HL-60 (cell line): ENCODE measurements at regions not wholly inside any gene's neighbourhood (a gene's known extent, or its start where the extent isn't known, plus 50 kb on each side); places are given as distances from the start of the nearest gene placed in this dataset.

Experiments used
- DNase-seq, 2 experiments: peaks; one replicate each; pipeline ENCODE4 v3.0.0-alpha.2; 2010 to 2020; ENCODE audit warnings: low read depth in 1 of 2, low spot score in 1 of 2
- H3K27ac ChIP-seq: fragments of 250-450 bp; sonication (Bioruptor Pico); replicated peaks from 2 replicates; pipeline ENCODE4 v1.5.1; 2020; ENCODE audit warnings: mild to moderate bottlenecking, moderate library complexity
- H3K27me3 ChIP-seq: fragments of 250-450 bp; sonication (Bioruptor Pico); 2 replicates; pipeline ENCODE4 v1.5.1; 2021; ENCODE audit warnings: mild to moderate bottlenecking, moderate library complexity; ENCODE audit not compliant: insufficient read depth, poor library complexity, severe bottlenecking
- H3K4me3 ChIP-seq: replicated peaks from 2 replicates; pipeline ENCODE4 v1.5.1; 2011; ENCODE audit warnings: mild to moderate bottlenecking, control low read depth, low read length; ENCODE audit not compliant: insufficient read depth
- GABPA ChIP-seq: IDR thresholded peaks from 2 replicates; pipeline ENCODE4 v1.6.1; 2012; ENCODE audit warnings: low read depth
- POLR2AphosphoS5 ChIP-seq: IDR thresholded peaks from 2 replicates; pipeline ENCODE4 v1.6.1; 2012; ENCODE audit warnings: low read depth
- SPI1 ChIP-seq: IDR thresholded peaks from 2 replicates; pipeline ENCODE4 v1.6.1; 2012; ENCODE audit warnings: low read depth, mild to moderate bottlenecking, borderline replicate concordance
- TF ChIP-seq, protein P1 (sequence below): IDR thresholded peaks from one replicate; pipeline ENCODE4 v1.5.1; 2011; ENCODE audit warnings: low read length, control low read depth, inconsistent platforms; ENCODE audit not compliant: insufficient read depth
- TF ChIP-seq, protein P2 (sequence below): IDR thresholded peaks from 2 replicates; pipeline ENCODE4 v1.6.1; 2012; ENCODE audit warnings: low read depth; ENCODE audit not compliant: insufficient replicate concordance

DNA sequence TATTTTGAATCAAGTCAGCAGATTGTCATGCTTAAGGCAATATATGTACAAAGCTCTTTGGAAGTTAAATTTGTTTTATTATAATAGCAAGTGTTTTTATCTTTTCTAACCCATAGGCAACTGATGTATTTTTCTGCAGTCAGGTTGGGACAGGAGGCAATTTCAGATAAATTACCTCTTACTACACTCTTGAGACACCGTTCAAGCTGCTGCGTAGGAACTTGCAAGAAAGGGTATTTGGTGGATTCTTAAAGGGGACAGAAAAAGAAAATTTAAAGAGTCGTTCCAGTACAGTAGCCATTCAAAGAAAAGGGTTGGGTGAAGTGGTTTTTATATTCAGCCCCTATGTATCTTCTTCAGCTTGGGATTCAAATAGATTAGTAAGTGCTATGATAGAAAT is 112.4 kb upstream of the APC start:
- DNase-seq: no peak
- TF ChIP-seq, protein P1, sequence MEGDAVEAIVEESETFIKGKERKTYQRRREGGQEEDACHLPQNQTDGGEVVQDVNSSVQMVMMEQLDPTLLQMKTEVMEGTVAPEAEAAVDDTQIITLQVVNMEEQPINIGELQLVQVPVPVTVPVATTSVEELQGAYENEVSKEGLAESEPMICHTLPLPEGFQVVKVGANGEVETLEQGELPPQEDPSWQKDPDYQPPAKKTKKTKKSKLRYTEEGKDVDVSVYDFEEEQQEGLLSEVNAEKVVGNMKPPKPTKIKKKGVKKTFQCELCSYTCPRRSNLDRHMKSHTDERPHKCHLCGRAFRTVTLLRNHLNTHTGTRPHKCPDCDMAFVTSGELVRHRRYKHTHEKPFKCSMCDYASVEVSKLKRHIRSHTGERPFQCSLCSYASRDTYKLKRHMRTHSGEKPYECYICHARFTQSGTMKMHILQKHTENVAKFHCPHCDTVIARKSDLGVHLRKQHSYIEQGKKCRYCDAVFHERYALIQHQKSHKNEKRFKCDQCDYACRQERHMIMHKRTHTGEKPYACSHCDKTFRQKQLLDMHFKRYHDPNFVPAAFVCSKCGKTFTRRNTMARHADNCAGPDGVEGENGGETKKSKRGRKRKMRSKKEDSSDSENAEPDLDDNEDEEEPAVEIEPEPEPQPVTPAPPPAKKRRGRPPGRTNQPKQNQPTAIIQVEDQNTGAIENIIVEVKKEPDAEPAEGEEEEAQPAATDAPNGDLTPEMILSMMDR: no peak
- TF ChIP-seq, protein P2, sequence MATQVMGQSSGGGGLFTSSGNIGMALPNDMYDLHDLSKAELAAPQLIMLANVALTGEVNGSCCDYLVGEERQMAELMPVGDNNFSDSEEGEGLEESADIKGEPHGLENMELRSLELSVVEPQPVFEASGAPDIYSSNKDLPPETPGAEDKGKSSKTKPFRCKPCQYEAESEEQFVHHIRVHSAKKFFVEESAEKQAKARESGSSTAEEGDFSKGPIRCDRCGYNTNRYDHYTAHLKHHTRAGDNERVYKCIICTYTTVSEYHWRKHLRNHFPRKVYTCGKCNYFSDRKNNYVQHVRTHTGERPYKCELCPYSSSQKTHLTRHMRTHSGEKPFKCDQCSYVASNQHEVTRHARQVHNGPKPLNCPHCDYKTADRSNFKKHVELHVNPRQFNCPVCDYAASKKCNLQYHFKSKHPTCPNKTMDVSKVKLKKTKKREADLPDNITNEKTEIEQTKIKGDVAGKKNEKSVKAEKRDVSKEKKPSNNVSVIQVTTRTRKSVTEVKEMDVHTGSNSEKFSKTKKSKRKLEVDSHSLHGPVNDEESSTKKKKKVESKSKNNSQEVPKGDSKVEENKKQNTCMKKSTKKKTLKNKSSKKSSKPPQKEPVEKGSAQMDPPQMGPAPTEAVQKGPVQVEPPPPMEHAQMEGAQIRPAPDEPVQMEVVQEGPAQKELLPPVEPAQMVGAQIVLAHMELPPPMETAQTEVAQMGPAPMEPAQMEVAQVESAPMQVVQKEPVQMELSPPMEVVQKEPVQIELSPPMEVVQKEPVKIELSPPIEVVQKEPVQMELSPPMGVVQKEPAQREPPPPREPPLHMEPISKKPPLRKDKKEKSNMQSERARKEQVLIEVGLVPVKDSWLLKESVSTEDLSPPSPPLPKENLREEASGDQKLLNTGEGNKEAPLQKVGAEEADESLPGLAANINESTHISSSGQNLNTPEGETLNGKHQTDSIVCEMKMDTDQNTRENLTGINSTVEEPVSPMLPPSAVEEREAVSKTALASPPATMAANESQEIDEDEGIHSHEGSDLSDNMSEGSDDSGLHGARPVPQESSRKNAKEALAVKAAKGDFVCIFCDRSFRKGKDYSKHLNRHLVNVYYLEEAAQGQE: no peak
- no peak for TF ChIP-seq POLR2AphosphoS5
- TF ChIP-seq GABPA: no peak
- TF ChIP-seq SPI1: no peak
- Histone ChIP-seq H3K4me3 (no peak overlapping the region), H3K27ac (no peak overlapping the region), H3K27me3 (no peaks in the 10 kb centered on the region)

DNA sequence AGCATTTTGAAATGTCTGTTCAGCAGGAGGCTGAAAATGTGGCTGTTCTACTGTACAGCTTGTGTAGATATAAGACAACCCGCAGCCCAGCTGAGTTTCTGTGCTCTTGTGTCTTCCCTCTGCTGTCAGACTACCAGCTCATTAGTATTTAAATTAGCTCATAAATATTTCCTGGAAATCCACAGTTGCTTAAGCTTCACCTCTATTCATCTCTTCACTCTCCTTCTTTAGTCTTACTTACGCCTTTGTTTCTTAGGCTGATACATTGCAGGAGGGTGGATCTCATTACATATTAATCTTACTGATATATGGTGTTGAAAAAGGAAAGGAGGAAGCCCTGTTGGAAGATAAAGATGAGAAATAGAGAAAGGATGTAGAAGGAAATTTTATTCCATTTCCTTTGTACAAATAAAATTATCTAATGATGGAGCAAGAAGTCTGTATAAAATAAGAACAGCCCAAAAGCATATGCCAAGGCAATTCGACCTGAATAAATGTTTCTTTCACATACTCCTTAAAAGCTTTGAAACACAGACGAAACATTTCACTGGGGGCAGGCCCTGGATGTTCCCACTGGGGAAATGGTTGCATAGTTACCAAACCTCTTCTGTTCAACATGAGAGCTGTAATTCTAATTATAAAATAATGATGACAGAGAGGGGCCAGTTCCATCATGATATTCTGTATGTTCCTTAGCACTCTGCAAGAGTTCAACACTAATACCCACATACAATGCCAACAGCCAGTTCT is 111.8 kb upstream of the APC start:
- no peaks in the 10 kb centered on the region for H3K27me3 ChIP-seq
- H3K4me3 ChIP-seq: no peak overlapping the region
- TF ChIP-seq GABPA: no peak
- TF ChIP-seq SPI1: no peak
- TF ChIP-seq, protein P1: no peak
- TF ChIP-seq POLR2AphosphoS5: no peak
- TF ChIP-seq, protein P2: no peak
- H3K27ac ChIP-seq: no peak overlapping the region
- DNase-seq: no peak

DNA sequence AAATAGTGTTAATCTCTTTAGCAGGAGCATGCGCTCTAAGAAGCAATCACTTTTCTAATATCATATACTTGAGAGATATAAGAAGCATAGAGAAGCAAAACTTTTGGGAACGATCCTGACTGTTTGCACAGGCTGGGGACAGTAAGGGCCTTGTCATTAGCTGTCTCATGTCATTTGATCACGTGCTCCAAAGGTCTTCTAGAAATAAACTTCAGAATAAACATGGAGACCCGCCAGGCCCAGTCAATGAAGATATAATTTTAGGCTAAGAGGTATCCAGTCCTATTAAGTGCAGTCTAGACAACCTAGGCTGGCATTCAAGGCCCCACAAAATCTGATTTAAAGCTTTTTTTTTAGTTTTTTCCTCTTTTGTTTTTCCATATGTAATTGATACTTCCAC is 111.0 kb upstream of the APC start:
- no peak for DNase-seq
- Histone ChIP-seq H3K4me3 (no peak overlapping the region), H3K27me3 (no peaks in the 10 kb centered on the region), H3K27ac (no peak overlapping the region)
- TF ChIP-seq, protein P1: no peak
- no peak for TF ChIP-seq POLR2AphosphoS5
- TF ChIP-seq GABPA: no peak
- TF ChIP-seq, protein P2: no peak
- TF ChIP-seq SPI1: no peak
